ENCODE measurements at regions not wholly inside any gene's neighbourhood (a gene's known extent, or its start where the extent isn't known, plus 50 kb on each side); places are given as distances from the start of the nearest gene placed in this dataset.
A peak's percentile ranks its signal among the peaks of the same experiment; 100 is the strongest.

DNA sequence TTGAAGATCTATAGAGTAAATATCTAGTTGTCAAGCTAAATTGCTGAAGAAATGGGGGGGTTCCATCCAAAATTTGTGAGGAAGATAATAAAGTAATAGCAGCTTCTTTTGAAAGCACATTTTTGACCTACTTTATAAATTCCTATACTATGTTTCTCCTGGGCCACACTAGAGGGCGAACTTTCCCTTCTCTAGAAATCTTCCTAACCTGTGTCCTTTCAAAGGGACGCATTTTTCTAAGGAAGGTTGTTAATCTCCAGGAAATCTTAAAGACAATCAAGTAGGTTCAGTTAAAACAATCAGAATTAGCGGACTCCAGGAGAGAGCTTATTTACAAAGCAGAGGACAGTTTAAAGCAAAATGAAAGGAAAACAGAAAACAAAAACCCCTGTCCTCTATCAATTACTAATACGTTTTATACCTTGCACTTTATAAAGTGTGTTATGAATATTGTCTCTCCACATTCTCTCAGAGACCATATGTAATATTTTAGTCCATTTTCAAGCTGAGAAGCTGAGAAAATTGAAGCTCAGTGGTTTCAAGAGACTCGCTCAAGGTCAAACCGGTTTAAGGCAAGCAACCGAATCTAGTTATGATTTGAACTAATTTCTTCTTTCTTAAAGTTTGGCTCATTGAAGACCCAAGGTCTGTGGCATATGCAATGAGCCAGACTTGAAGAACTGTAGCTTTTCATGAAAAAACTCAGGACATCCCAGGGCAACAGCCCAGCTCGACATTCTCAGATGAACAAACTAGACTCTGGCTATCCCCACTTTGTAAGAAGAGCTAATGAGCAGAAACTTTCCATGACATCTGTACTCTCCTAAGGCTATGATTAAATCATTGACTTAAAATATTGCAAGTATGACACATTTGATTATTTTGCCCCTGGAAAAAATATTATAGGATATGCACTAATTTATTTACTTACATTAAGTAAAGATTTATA is 273.6 kb downstream of the PAX3 start:
- DNase-seq (ENCODE audit: low read depth) = peak; percentile 53
- TF ChIP-seq, protein P1, sequence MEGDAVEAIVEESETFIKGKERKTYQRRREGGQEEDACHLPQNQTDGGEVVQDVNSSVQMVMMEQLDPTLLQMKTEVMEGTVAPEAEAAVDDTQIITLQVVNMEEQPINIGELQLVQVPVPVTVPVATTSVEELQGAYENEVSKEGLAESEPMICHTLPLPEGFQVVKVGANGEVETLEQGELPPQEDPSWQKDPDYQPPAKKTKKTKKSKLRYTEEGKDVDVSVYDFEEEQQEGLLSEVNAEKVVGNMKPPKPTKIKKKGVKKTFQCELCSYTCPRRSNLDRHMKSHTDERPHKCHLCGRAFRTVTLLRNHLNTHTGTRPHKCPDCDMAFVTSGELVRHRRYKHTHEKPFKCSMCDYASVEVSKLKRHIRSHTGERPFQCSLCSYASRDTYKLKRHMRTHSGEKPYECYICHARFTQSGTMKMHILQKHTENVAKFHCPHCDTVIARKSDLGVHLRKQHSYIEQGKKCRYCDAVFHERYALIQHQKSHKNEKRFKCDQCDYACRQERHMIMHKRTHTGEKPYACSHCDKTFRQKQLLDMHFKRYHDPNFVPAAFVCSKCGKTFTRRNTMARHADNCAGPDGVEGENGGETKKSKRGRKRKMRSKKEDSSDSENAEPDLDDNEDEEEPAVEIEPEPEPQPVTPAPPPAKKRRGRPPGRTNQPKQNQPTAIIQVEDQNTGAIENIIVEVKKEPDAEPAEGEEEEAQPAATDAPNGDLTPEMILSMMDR (IDR thresholded peaks at IDR 0.05; ENCODE audit: insufficient read depth, low read length) = peak; percentile 68

DNA sequence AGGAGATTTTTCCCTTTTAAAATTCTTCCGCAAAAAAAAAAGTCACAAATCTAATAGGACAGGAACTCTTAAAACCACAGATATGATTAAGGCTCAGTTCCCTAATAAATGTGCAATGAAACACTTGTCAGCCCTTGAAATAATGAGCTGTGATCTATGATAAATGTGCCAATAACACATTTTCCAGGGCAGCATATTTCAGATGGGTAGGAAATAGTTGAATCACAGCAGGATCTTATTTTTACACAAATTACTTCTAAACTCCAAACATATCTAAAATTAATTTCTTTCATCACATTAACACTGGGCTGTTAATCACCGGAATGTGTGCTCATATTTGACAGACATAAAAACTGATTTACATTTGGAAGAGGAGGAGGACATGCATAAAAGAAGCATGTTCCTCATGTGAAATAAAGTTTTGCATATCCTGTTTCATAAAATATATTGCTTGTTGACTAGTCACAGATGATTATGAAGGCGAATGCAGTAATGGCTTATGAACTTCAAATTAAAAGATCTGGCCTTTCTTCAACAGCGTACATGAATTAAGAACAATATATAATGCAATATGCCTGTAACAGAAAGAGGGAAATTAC is 281.4 kb downstream of the PAX3 start:
- TF ChIP-seq, protein P1 (IDR thresholded peaks at IDR 0.05; ENCODE audit: insufficient read depth, low read length) = no peak
- no peak overlapping the region for H3K4me3 ChIP-seq (ENCODE audit: low read depth, low read length)
- no peak for DNase-seq (ENCODE audit: low read depth)

More for the DNA sequence above, 273.6 kb downstream of the PAX3 start:
- no peak overlapping the region for H3K4me3 ChIP-seq (ENCODE audit: low read depth, low read length)

DNA sequence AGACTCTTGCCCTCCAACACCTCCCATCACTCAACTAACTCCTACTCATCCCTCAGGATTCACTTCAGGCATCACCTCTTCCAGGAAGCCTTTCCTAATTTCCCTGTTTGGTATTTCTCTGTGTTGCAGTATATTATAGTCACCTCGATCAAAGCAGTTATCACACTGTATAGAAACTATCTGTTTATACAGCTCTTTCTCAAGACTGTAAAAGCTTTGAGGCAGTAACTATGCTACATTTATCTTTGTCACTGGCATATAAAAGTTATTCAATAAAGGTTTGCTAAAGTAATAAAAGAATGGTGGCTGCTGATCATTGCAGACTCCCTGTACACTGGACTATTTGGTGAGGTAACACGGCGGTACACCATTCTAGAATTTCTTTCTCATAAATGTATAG is 284.9 kb downstream of the PAX3 start:
- TF ChIP-seq, protein P1 (IDR thresholded peaks at IDR 0.05; ENCODE audit: insufficient read depth, low read length) = no peak
- DNase-seq (ENCODE audit: low read depth) = no peak
- no peak overlapping the region for H3K4me3 ChIP-seq (ENCODE audit: low read depth, low read length)

DNA sequence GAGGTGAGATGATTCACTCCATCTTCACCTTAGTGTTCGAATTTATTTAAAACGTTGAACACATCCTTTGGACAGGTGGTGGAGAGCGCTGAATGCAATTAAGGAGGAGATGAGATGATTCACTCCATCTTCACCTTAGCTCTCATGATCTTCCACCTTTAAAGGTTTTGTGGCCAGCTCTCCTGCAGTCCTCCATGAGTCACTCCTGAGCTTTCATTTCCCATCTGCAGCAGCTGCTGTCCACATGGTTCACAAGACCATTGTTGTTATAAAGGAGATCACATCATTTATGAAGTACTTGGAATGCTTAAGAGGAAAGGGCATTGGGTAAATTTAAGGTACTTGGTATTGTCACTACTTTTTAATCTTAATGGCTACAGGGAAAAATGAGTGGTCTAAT is 298.5 kb downstream of the PAX3 start:
- DNase-seq (ENCODE audit: low read depth) = no peak
- H3K4me3 ChIP-seq (ENCODE audit: low read depth, low read length) = no peak overlapping the region
- TF ChIP-seq, protein P1 (IDR thresholded peaks at IDR 0.05; ENCODE audit: insufficient read depth, low read length) = no peak

DNA sequence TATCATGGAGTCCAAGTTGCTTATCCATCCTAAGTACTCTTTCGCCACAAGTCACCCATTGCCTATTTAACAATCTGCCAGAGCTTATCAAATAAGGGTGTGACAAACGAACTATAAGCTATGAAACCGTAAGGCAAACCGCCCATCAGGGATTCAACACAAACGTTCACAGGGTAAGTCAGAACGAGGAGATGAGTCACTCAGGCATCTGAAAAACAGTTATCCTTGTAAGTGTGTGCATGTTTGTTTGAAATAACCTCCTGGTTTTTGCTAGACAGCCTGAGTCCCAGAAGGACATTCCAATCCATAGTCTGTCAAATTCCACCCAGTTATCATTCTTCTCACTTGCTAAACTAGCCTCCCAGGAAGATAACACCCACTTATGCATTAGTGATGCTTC is 299.1 kb downstream of the PAX3 start:
- DNase-seq (ENCODE audit: low read depth) = peak; percentile 1
- TF ChIP-seq, protein P1 (IDR thresholded peaks at IDR 0.05; ENCODE audit: insufficient read depth, low read length) = no peak
- no peak overlapping the region for H3K4me3 ChIP-seq (ENCODE audit: low read depth, low read length)

DNA sequence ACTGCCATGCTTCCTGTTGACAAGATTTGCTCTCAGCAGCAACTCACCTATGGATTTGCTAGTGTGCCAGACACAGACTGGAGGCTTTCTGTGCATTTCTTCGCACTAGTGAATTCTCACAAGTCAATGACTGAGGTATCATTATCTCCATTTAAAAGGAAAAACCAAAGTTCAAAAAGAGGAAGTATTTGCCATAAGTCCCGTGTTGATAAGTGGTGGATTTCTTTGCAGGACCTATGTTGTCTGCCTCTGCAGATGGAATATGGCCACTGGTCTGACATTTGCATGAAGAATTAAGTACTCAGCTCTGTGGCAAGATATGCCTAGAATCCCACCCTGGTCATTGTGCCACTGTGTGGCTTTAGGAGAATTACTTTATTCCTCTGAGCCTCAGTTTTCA is 299.6 kb downstream of the PAX3 start:
- DNase-seq (ENCODE audit: low read depth) = no peak
- no peak overlapping the region for H3K4me3 ChIP-seq (ENCODE audit: low read depth, low read length)
- TF ChIP-seq, protein P1 (IDR thresholded peaks at IDR 0.05; ENCODE audit: insufficient read depth, low read length) = no peak

Measured in fibroblast of the aortic adventitia (primary cell).